ENCODE measurements at regions not wholly inside any gene's neighbourhood (a gene's known extent, or its start where the extent isn't known, plus 50 kb on each side); places are given as distances from the start of the nearest gene placed in this dataset.

DNA sequence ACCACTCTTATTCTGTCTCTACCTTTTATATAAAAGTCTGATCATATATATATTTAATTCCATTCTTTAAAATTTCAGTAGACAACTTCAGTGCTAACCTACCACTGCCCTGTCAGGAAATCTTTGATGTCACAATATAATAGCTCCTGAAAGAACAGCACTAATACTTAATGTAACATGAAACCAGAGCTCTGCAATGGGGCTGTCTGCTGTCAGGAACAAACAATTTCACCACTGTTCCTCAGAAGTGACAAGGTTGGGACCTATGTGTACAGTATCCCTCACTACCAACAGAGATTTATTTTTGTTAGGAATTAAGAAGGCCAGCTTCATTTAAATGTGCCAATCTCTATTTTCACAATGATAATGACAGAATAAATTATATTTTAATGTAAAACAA is 165.5 kb upstream of the C11orf58 start:
- Mint-ChIP-seq H3K36me3 (ENCODE audit: insufficient read depth) (no peaks in the 10 kb centered on the region), H3K27me3 (no peaks in the 10 kb centered on the region), H3K4me3 (ENCODE audit: low read depth) (no peak overlapping the region), H3K27ac (no peak overlapping the region), H3K9me3 (ENCODE audit: low read depth) (peaks cover 7% of the 10 kb centered on the region), H3K4me1 (ENCODE audit: low read depth) (peaks cover 5% of the 10 kb centered on the region)
- TF ChIP-seq, protein P1, sequence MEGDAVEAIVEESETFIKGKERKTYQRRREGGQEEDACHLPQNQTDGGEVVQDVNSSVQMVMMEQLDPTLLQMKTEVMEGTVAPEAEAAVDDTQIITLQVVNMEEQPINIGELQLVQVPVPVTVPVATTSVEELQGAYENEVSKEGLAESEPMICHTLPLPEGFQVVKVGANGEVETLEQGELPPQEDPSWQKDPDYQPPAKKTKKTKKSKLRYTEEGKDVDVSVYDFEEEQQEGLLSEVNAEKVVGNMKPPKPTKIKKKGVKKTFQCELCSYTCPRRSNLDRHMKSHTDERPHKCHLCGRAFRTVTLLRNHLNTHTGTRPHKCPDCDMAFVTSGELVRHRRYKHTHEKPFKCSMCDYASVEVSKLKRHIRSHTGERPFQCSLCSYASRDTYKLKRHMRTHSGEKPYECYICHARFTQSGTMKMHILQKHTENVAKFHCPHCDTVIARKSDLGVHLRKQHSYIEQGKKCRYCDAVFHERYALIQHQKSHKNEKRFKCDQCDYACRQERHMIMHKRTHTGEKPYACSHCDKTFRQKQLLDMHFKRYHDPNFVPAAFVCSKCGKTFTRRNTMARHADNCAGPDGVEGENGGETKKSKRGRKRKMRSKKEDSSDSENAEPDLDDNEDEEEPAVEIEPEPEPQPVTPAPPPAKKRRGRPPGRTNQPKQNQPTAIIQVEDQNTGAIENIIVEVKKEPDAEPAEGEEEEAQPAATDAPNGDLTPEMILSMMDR (IDR thresholded peaks at IDR 0.05; ENCODE audit: unreplicated experiment), result no peak
- no peak for DNase-seq (ENCODE audit: low spot score, unreplicated experiment)

DNA sequence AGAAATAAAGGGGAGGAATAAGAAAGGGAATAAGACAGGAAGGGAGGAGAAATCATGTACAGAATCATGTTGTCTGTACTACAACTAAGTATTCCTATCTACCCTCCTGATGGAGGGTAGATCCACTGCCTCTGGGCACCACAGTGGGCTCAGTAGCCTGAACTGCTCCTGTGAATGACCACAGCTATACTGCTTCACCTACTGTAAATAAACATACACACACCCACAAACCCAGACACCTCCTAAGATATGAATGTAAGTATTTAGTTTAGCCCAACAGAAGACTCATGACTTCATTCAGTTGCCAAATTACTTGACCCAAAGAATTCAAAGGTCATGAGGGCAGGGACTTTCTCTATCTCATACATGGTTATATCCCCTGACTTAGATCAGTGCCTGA is 177.3 kb upstream of the C11orf58 start:
- H3K36me3 Mint-ChIP-seq (ENCODE audit: insufficient read depth), result no peaks in the 10 kb centered on the region

DNA sequence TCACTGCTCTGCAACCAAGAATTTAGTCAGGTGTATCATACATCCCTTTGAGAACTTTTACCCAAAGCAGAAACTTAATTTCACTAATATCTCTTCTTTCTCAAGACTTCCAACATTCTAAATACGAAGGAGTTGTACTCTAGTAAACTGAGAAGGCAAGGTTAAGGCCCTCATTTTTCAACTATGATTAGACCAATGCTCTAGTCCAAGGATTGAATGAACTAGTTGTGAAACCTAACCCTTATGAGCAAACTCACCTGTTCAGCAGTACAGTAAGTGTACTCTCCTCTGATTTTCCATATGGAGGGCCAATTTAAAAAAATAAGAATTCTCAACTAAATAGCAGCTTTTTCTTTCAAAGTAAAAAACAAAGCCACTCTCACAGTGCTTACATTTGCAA is 180.0 kb upstream of the C11orf58 start:
- Mint-ChIP-seq H3K27ac (no peak overlapping the region), H3K9me3 (ENCODE audit: low read depth) (no peaks in the 10 kb centered on the region), H3K4me1 (ENCODE audit: low read depth) (no peaks in the 10 kb centered on the region), H3K36me3 (ENCODE audit: insufficient read depth) (no peaks in the 10 kb centered on the region), H3K27me3 (peaks cover 3% of the 10 kb centered on the region), H3K4me3 (ENCODE audit: low read depth) (no peak overlapping the region)
- TF ChIP-seq, protein P1 (IDR thresholded peaks at IDR 0.05; ENCODE audit: unreplicated experiment), result no peak
- no peak for DNase-seq (ENCODE audit: low spot score, unreplicated experiment)

More for the DNA sequence above, 177.3 kb upstream of the C11orf58 start:
- Mint-ChIP-seq H3K4me3 (ENCODE audit: low read depth) (no peak overlapping the region), H3K9me3 (ENCODE audit: low read depth) (no peaks in the 10 kb centered on the region), H3K27me3 (no peaks in the 10 kb centered on the region), H3K4me1 (ENCODE audit: low read depth) (peaks cover 5% of the 10 kb centered on the region), H3K27ac (no peak overlapping the region)
- TF ChIP-seq, protein P1 (IDR thresholded peaks at IDR 0.05; ENCODE audit: unreplicated experiment), result no peak
- DNase-seq (ENCODE audit: low spot score, unreplicated experiment), result no peak

DNA sequence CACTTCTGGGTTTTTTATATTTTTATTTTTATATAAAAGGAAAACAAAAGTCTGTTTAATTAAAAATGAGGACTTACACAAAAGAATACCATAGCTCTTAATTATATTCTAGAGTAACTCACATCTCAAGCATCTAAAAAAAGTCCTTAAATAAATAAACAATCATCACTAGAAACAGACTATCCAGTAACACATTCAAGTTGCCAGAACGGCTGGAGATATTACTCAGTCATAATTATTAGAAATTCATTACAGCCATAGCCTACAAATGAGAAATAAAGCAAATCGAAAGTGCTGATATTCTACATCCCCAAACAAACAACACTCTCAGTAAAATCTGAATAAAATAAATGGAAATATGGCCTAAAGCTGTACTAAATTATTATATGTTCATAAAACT is 182.5 kb upstream of the C11orf58 start:
- no peaks in the 10 kb centered on the region for H3K9me3 Mint-ChIP-seq (ENCODE audit: low read depth)
- H3K4me3 Mint-ChIP-seq (ENCODE audit: low read depth), result no peak overlapping the region
- no peak for DNase-seq (ENCODE audit: low spot score, unreplicated experiment)
- peaks cover 3% of the 10 kb centered on the region for H3K27me3 Mint-ChIP-seq
- no peaks in the 10 kb centered on the region for H3K36me3 Mint-ChIP-seq (ENCODE audit: insufficient read depth)
- H3K4me1 Mint-ChIP-seq (ENCODE audit: low read depth), result no peaks in the 10 kb centered on the region
- no peak overlapping the region for H3K27ac Mint-ChIP-seq
- TF ChIP-seq, protein P1 (IDR thresholded peaks at IDR 0.05; ENCODE audit: unreplicated experiment), result no peak

DNA sequence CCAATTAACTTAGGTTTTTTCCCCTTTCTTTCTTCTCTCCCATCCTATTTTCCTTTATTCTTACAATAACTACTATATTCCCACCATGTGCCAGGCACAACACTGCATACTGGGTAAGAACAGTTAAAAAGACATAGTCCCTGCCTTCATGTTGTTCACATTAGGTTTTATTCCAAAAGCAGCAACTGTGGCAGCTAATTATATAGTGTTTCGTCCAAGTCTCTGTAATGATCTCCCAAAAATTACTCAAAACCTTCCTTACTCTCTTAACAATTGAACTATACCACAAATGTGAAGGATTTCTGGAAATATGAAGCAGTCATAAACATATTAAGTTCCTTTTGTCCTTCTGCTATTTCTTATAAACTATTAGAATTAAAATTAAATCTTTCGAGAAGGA is 184.1 kb upstream of the C11orf58 start:
- Mint-ChIP-seq H3K36me3 (ENCODE audit: insufficient read depth) (no peaks in the 10 kb centered on the region), H3K27me3 (peaks cover 3% of the 10 kb centered on the region), H3K4me1 (ENCODE audit: low read depth) (no peaks in the 10 kb centered on the region), H3K4me3 (ENCODE audit: low read depth) (no peak overlapping the region), H3K9me3 (ENCODE audit: low read depth) (peaks cover 4% of the 10 kb centered on the region), H3K27ac (no peak overlapping the region)
- no peak for DNase-seq (ENCODE audit: low spot score, unreplicated experiment)
- TF ChIP-seq, protein P1 (IDR thresholded peaks at IDR 0.05; ENCODE audit: unreplicated experiment), result no peak

Data from progenitor cell of endocrine pancreas (in vitro differentiated cells).